HG02981 (cell line): ENCODE measurements at regions not wholly inside any gene's neighbourhood (a gene's known extent, or its start where the extent isn't known, plus 50 kb on each side); places are given as distances from the start of the nearest gene placed in this dataset.

Source experiments
- ATAC-seq: cut with Tn5 transposase; IDR thresholded peaks from one replicate; pipeline ENCODE4 v1.9.1; 2021; ENCODE audit warnings: mild to moderate bottlenecking, moderate library complexity; ENCODE audit not compliant: unreplicated experiment

DNA sequence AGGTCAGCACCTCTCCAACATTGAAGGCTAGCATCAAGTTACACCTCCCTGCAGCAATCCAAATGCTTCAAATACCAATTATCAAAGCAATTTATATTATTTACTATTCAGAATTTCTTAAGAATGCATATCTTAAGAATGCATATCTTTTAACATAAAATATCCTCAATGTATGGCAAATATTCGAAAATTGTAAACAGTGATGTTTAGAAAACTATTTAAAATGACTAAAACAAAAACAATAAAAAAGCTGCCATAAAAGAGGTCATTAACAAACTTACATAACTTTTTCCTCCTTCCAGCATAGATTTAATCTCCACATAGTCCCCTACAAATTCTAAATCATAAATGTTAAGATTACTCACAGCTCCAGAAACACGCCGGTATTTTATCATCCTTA, 85.1 kb upstream of the SOX6 start:
- ATAC-seq = no peak

DNA sequence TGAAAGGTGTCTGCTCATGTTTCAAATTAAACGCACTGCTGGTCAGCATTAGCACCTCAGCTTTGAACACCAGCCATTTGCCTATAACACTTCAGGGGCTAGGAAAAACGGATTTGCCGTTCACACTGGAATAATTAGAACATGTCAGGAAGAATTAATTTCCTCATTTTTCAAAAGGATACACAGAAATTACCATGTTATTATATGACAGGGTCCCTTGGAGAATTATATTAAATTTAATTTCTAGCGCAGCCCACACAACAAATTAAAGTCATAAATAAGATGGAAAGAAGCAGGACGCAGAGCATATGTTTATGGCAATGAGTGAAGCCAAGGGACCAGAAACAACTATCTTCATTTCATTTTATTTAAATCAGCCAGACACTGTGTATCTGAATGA, 83.8 kb upstream of the SOX6 start:
- no peak for ATAC-seq

DNA sequence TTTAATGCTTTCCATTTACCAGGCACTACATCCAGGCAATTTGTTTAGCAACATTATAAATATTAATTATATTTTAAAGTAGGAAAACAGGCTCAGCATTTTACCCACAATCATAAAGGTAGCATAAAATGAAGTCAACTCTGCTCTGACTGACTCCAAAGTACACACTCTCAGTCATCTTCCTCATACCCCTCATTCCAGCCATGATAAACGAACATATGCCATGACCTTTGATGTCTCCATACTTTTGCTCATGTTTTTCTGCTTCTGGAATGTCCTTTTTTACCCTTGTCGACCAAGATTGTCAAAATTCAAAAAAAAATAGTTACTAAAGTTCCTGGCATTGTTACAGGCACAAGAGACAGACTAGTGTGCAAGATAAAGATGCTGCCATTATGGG, 77.7 kb upstream of the SOX6 start:
- ATAC-seq = no peak

DNA sequence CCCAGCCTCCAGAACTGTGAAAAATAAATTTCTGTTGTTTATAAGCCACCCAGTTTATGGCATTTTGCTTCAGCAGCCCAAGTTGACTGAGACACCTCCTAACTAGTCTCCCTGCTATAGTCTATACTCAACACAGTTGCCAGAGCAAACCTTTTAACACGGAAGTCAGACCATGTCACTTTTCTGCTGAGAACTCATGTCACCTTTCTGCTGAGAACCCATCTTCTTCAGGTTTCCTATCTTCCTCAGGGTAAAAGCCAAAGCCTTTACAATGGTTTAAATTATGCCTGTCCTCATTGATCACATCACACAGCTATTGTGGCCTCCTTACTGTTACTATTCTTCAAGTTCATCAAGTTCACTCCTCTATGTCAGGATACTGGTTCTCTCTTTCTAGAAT, 74.3 kb upstream of the SOX6 start:
- no peak for ATAC-seq

DNA sequence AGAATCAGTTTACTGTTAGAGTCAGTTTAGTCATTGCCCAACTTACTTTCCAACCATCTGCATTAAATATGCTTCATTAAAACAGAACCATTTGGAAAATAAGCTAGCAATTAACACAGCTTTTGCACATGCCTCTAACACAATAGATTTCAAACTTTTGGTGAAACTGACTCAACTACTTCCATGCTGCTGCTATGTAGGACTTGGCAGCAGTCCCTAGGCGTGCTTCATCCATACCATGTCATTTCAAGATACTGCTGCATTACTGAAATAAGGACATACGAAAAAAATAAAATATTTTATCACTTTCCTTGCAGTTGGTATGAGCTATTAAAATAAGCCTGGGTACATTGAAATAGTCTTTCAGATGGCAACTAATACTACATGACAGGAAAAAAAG, 65.5 kb upstream of the SOX6 start:
- no peak for ATAC-seq

DNA sequence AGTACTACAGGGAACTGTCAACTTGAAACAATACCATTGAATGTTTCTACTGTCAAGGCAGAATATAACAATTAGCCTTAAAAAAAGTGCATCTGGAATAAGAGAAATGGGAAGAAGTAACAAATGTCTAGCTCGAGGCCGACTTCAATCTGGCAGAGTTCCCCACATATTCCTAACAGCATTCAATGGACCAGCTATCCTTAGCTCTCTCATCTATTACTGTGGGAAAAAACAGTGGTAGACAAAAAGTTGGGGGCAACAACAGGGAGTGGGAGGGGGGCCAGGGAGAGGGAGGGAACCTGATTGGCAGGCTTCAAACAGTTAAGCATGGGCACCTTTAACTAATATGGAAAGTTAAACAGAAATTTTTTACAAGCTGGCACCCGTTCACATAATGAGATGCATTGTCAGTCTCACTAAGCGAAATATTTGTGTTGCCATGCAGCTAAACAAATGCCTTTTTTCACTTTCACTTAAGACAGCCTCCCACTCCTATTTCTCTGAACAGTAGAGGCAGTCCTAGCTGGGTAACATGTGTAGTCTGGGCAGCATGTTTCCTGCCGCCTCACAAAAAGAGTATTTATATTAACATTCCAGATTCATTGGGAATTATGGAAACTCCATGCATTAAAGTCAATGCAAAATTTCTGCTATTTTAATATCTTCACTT, 62.2 kb upstream of the SOX6 start:
- ATAC-seq = no peak

DNA sequence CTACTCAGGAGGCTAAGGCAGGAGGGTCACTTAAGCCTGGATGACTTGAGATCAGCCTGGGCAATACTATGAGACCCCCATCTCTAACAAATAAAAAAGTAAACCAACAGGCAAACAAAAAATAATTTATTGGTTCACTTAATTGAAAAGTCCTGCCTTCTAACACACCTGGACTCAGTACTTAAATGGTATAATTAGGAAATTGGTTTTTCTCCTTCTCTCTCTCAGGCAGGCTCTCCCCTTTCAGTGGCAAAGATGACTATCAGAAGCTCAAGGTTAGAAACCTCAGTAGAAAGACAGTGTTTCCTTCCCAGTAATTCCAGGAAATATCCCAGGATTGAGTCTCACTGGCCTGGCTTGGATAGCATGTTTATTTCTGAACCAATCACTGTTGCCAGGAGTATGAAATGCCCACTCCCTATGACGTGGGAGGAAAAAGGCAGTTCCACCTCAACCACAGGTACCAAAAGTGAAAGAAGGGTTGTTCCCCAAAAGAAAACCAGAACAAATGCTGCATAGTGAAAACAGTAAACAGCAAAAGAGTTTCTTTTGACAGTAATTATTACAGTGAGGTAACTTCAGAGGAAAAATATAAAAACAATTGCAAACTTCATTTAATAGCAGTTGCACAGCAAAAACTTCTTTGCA, 56.3 kb upstream of the SOX6 start:
- no peak for ATAC-seq

DNA sequence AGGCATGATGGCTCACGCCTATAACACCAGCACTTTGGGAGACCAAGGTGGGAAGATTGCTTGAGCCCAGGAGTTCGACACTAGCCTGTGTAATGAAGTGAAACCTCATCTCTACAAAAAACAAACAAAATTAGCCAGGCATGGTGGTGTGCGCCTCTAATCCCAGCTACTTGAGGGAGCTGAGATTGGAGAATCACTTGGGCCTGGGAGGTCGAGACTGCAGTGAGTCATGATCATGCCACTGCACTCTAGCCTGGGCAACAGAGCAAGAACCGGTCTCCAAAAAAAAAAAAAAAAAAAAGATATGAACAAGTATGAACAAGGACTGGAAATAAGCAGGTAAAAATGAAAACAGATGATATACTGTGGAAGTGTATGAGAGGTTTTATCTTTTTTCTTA, 54.1 kb upstream of the SOX6 start:
- no peak for ATAC-seq

DNA sequence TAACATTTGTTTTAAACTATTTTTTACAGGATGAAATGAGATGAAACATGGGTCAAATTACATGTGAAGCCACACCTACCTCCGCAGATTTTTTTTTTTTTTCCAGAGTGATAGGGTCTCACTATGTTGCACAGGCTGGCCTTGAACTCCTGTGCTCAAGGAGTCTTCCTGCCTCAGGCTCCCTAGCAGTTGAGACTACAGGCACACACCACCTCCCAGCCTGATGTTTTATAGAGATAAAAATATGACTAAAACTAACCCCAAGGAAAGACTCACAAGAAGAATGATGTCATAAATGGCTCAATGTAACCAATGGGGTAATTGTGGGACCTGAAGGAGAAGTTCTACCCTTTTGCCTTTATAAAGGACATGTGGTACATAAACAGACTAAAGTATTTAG, 52.3 kb upstream of the SOX6 start:
- ATAC-seq = no peak

DNA sequence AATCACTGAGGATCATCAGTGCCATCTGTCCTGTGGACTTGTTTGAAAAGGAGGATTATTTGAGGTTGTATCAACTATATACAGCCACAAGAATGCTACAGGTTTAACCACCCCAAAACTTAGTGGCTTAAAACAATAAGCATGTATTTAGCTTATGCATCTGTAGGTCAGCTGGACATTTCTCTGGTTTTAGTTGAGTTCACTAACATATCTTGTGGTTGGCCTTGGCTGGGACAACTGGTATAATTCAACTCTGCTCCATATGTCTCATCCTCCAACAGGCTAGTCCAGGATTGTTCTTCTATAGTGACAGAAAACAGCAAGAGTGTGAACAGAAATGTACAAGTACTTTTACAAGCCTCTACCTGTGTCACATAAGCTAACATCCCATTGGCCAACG, 49.9 kb upstream of the SOX6 start:
- no peak for ATAC-seq
